GM19043 (cell line): ENCODE measurements at regions not wholly inside any gene's neighbourhood (a gene's known extent, or its start where the extent isn't known, plus 50 kb on each side); places are given as distances from the start of the nearest gene placed in this dataset.
"Not testable (repeated sequence)": the region's sequence is repeated elsewhere in the genome, so short reads cannot be mapped to it uniquely, and the experiment has no call there.

Experiments used
- ATAC-seq: cut with Tn5 transposase; IDR thresholded peaks from one replicate; pipeline ENCODE4 v1.9.1; 2021; ENCODE audit warnings: low read depth; ENCODE audit not compliant: unreplicated experiment

DNA sequence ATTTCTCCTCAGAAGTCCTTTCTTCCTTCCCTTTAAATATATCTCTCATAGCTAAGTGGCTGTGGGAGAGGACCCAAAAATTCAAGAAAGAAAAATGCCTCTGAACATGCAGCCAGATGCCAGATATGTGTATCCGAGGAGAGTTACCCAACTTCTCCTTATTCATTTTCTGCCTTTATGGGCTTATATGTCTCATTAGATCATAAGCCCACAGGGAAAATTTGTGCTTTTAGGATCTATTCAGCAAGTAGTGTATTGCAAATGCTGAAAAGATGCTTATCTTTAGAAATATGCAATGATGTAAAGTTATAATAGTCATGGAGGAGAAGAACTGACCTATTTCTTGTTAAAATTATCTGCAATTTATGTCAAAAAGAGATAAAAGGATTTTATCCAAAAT, 371.8 kb upstream of the NOCT start:
- ATAC-seq = no peak

DNA sequence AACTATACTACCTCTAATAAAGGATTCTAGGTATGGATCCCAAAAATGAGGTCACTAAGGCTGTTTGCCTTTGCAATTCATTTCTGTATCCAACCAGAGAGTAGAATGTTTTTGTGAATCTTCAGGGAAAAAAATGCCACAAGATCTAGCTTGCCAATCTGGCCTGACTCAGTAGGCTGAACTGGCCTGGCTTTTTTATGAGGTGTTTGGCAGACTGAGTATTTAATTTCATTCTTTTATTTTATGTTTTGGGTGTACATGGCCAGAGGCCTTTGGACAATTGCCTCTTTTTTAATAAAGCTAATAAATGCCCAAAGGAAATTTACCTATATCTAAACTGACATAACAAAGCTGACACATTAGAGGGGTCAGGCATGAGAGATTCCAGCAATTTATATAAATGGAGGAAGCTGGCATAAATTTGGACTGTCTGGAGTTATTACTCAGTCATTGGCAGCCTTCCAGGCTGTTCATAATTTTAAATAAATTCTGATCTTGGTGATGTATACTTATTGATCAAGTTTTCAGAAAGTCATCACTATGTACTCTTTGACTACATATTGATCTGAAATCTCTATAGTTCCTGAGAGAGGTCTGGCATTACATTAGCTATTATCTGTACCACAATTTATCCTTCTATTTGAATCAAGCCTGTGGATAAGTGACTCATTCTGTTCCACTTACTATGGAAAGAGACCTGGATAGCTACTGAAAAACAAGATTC, 376.4 kb upstream of the NOCT start:
- ATAC-seq = no peak

DNA sequence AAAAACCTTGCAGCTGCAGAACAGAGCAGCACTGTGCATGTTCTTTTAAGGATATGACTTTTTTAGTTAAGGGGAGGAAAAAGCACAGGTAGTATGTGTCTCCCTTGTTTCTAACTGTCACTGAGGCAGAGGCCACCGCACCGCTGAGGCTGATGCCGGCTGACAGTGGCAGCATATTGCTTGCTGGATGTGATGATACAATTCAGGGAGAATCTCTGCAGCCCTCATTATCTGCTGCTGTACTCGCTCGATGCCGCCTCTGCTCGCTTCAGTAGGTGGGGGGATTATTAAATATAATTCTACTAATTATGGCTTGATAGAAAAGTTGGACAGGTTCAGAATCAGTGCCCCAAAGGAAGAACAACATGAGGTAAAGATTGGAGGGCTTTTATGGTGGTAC, 378.8 kb upstream of the NOCT start:
- no peak for ATAC-seq

DNA sequence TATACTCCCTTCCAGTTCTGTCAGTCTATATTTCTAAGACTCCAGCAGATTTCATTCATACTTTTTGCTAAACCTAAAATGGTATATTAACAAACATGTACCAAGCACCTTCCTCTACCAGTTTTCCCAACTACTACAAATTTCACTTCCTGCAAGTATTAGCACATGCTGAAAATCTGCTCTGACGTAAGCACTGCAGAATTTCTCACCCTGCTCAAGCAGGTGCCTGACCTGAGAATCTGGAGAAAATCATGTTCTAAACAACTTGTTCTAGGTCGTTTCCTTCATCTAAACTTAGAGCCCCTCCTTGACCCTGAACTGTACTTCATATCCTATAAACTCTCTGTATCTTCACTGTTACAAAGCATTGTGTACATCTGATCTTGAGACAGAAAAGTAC, 380.7 kb upstream of the NOCT start:
- no peak for ATAC-seq

DNA sequence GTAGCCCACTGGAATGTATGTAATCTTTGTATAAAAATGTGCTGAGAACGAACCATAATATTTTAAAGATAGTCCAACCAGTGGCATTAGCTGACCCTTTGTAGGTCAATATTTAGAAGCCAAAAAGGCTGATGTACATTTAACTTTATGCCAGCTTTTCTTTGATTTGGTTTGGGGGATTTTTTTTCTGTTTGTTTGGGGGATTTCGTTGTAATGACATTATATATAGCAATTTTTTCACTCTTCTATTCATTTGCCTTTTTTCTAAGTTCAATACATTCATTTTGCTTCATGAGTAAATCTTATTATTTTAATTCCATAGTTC, 382.0 kb upstream of the NOCT start:
- ATAC-seq = no peak

- no peak for ATAC-seq
Measured at GRCh38 chr4:138632856-138633579, 382.6 kb upstream of the NOCT start.

- ATAC-seq = no peak
Measured at GRCh38 chr4:138630666-138631065, 384.9 kb upstream of the NOCT start.

DNA sequence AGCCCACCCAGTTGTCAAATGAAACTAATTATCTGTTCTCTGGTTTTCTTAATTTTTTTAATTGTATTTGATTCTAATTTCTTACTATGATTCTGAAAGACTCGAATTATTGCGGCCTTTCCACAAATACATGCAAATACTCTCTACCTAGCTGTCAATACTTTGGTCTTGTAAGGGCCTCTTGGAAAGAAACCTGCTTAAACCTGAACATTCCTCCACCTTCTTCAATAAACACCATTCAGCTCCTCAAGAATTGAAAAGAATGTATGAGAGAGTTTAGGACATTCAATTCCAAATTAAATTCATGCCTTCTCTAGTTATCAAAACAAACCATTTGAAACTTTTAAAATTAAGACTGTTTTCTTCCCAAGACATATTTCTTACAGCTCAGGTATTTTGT, 385.9 kb upstream of the NOCT start:
- ATAC-seq = no peak

DNA sequence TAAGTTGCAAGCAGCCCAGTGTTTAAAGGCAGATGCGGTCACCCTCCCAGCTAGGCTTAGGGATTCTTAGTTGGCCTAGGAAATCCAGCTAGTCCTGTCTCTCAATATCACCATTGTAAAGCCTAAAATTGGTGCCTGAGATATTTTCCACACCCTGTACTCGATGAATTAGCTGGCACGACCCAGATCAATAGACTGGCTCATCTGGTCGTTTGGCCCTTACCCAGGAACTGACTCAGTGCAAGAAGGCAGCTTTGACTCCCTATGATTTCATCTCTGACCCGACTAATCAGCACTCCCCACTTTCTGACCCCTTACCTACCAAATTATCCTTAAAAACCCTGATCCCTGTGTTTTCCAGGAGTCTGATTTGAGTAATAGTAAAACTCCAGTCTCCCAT, 384.9 kb upstream of the SLC7A11 start:
- ATAC-seq = no peak

GRCh38 chr4:138622362-138622761, 380.2 kb upstream of the SLC7A11 start:
- ATAC-seq = not testable (repeated sequence)

DNA sequence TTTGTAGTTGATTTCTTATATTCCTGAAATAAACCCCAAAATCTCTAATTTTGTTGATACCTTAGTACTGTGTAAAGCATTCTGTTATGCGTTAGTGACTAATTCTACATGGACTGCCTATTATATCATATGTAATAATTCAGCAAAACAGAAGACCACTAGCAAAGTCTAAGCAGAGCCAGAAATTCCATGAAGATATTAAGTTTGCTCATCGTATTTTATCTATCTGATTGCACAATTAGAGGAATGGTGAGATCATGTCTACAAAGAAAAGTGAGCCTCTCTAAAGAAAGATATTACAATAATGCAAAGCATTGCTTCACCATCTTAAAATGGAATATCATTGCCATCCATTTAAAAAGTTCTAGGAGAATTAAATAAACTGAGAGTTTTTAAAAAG, 374.6 kb upstream of the SLC7A11 start:
- no peak for ATAC-seq

GRCh38 chr4:138614398-138615142, 372.4 kb upstream of the SLC7A11 start:
- no peak for ATAC-seq

- no peak for ATAC-seq
Measured at GRCh38 chr4:138612428-138612827, 370.3 kb upstream of the SLC7A11 start.

GRCh38 chr4:138611721-138612120, 369.6 kb upstream of the SLC7A11 start:
- no peak for ATAC-seq

DNA sequence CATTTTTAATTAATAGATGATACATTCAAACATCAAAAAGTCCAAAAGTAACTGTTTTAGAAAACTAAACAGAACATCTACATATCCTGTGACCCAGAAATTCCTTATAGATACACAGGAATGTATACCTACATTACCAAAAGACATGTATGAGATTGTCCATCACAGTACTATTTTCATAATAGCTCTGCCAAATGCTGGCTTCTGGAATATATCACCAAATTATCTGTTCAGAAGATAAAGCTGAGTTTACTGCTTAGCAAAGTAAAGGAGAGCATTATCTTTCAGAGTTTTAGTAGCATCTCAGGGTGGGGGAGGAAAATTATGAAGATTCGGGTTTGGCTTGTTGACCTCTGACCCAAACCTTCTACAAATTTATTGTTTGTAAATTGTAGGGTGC, 368.9 kb upstream of the SLC7A11 start:
- no peak for ATAC-seq

DNA sequence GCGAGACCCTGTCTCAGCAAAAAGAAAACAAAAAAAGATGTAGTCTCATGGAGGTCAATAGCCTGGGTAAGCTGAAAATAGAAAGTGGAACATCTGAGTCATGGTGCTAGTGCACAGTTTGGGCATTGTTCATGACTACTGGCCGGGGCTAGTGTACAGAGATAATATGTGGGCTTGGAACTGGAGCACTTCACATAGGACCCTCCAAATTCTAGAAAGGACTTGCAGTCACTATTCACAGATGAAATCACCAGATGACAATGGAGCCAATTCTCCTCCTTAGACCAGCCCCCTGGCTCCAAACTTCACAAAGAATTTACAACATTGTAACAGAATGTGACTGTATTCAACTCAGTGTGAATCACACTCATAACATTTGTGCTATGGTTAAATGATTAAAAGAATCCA, 367.8 kb upstream of the SLC7A11 start:
- peak; percentile 58 for ATAC-seq

DNA sequence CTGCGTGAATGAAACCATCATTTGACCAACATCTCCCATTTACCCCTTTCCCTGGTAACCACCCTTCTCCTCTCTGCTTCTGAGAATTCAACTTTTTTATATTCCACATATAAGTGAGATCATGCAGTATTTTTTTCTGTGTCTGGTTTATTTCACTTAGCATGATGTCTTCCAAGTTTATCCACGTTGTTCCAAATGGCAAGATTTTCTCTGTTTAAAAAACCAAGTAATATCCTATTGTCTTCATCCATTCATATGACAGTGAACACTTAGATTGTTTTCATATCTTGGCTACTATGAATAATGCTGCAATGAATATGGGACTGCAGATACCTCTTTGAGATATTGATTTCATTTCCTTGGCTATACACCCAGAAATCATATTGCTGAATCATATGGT, 362.4 kb upstream of the SLC7A11 start:
- no peak for ATAC-seq

- ATAC-seq = no peak
Measured at GRCh38 chr4:138602664-138603063, 360.5 kb upstream of the SLC7A11 start.

GRCh38 chr4:138599965-138600364, 357.8 kb upstream of the SLC7A11 start:
- peak; percentile 44 for ATAC-seq

DNA sequence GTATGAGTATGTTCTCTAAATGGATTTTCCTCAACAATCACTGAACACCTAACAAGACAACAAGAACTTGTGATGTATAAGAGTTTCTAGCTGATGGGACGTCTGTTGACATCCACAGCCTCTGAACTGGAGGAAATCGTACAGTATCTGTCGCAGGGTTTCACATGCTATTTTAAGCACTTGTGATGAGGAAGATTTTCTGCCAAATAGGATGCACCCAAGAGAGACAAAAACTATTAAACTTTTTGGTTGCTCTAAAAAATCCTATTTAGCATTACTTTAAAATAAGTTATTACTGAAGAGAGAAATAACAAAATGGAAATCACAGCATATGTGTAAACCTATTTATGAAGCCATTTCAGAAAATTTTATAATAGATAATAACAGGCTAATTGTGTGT, 356.1 kb upstream of the SLC7A11 start:
- no peak for ATAC-seq

- no peak for ATAC-seq
Measured at GRCh38 chr4:138596896-138597295, 354.7 kb upstream of the SLC7A11 start.
